ENCODE measurements at regions not wholly inside any gene's neighbourhood (a gene's known extent, or its start where the extent isn't known, plus 50 kb on each side); places are given as distances from the start of the nearest gene placed in this dataset.
"Not testable (repeated sequence)": the region's sequence is repeated elsewhere in the genome, so short reads cannot be mapped to it uniquely, and the experiment has no call there.

DNA sequence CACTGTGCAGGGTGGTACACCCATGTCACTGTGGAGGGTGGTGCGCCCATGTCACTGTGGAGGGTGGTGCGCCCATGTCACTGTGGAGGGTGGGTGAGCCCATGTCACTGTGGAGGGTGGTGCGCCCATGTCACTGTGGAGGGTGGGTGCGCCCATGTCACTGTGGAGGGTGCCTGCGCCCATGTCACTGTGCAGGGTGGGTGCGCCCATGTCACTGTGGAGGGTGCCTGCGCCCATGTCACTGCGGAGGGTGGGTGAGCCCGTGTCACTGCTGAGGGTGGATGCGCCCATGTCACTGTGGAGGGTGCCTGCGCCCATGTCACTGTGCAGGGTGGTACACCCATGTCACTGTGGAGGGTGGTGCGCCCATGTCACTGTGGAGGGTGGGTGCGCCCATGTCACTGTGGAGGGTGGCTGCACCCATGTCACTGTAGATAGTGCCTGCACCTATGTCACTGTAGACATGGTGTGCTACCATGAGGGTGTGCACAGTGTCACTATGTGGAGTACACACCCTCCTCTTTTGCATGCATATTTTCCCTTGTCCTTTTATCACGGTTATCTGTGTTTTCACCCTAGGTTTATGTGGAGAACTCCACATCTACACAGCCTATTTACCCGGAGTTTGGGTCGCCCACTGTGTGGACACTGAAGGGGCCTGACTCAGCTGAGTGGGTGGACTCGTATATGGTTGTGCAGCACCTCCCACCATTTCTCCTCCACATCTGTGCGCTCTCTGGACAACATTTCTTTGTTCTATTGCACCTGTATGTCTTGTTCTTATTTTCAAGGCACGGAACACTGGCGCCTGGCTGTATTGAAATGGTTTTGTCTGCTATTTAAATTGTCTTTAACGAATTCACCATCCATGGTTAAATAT lies 222.4 kb downstream of the ERMARD start:
- not testable (repeated sequence) for DNase-seq

DNA sequence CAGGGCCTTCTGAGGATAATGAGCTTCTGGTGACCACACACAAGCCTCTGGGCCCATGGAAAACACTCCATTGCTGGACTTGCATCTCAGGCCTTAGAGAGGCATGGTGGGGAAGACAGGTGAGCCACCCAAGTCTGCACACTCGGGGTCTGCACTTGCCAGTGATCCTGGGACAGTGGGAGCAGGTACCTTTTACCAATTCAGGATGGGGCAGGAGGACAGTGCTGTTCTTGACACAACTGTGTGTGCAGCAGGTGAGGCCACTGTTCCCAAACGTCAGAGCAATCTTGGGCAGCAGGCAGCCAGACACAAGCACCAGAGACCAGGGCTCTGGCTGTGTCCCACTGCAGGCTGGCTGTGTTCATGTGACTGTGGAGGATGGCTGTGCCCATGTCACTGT lies 221.3 kb downstream of the ERMARD start:
- DNase-seq: no peak

DNA sequence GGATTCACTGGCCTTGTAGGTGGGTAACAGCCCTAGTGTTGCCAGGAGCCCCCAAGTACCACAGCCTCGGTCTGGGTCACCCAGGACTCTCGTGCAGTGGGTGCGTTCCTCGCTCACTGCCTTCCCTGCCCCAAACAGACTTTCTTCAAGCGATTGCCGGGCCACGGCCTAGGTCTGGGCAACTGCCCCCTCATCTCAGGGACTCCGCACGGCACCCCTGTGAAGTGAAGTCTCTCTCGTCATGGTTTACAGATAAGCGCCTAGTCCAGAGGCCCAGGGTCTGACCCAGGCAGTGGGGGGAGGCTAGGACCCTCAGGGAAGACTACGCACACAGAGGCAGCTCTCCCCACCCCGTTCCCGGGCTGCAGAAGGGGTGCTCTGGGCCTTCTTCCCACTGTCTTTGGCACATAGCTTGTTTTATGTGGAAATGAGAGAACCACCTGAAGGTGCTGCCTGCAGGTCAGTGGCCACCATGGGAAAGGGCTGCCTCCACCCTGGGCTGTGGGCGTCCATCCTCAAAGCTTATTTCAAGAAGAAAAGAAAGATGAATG lies 220.8 kb downstream of the ERMARD start:
- no peak for DNase-seq

- no peak for DNase-seq
These were observed 219.8 kb downstream of the ERMARD start for GRCh38 chr6:169971081-169971861.

GRCh38 chr6:169970306-169970988 lies 219.0 kb downstream of the ERMARD start:
- DNase-seq: no peak

DNA sequence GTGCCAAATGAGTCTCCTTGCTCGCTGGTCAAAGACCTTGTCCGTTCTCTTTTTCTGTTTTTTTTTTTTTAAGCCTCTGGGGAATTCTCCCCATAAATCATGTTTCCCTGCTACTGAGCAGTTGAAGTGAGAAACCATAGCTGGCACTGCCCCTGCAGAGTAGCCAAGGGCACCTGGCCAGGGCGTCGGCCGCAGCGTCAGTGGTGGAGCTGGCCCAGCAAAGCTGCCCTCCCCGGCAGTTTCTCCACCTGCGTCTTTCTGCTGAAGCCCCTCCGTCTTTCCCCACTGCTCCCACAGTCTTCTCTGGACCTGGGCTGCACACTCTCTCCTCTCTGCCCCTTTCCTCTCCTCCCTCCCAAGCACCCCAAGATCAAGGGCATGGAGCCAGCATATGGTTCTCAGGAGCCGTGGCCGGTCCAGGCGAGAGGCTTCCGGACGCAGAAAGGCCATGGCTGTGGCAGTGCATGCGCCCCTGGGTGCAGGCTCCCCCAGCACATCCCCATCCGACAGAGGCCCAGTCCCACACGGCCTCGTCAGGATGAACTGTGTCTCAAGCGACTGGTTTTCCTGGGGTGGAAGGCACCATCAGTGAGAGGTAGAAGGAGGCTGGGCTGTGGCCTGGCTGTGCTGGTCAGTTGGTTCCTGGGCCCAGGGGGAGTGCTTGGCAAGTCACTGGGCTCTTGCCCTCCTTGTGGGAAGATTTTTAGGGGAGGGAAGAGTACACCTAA lies 218.1 kb downstream of the ERMARD start:
- DNase-seq: no peak

DNA sequence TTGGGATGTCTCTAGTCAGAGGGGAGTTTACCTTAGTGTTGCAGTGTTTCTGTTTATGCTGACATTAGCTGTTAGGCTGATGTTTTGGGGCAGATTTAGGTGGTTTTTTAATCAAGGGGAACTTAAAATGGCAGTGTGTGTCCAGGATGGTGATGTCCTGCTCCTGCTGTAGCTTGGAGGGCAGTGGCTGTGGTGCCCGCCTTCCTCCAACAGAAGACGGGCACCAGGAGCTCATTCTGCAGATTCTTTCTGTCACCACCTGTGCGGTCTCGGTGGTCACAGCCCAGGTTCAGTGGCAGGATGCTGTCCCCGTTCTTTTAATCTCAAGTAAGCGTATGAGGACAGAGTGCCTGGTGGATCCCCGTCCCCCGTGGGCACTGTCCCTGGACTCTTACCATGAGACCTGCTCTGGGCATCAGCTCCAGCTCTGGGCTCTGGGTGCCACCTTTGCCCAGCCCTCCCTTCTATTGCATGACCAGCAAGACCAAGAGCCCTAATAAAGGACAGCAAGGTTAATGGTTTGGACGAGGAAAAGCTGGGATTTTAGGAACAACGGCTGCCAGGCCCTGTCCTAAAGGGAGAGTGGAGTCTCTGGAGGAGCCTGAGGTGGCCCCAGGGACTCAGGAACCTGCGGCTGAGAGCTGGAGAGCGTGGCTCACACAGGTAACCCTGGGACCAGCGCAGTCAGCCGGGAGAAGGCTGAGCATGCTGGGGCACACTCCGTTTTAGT lies 217.3 kb downstream of the ERMARD start:
- DNase-seq: no peak

DNA sequence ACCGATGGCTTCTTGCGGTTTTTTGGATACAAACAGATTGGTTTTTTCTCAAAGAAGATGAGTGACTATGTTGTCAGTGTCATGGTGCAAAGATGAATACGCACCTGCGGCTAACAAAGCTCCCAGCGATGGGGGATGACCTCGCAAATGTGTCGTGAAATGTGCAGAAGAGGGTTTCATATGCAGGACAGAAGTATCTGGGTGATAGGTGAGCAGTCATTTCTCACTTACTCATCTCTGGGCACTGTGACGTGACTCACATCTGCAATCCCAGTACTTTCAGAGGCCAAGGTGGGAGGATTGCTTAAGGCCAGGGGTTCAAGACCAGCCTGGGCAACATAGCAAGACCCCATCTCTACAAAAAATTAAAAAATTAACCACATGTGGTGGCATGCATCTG lies 216.3 kb downstream of the ERMARD start:
- DNase-seq: no peak

- no peak for DNase-seq
These were observed 215.1 kb downstream of the ERMARD start for GRCh38 chr6:169966312-169967181.

DNA sequence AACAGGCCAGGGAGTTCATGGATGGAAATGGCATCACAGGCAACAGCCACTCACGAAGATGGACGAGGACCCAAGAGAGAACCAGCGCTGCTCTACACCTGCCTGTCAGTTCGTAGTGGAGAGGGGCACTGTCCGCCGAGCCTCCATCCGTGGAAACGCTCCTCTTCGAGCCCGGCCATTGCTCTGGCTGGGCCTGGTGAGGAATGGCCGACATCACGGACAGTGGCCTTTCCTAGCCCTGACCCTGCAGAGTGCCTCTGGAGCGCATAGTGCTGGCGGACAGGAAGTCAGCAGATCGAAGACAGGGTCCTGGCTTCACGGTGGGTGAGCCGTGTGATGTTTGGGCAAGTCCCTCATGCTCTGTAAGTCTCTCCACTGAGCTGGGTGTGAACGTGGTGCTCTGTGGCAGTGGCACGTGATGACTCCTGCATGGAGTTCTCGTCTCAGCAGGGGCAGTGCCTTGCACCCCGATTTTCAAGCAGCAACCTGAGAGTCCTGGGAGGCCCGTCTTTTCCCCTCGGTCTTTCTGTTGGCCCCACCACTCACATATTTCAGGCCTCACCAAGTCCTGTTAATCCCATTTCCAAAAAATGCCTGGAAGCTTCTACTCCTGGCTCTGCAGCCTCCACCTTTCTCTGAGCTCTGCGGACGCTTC lies 214.4 kb downstream of the ERMARD start:
- no peak for DNase-seq

DNA sequence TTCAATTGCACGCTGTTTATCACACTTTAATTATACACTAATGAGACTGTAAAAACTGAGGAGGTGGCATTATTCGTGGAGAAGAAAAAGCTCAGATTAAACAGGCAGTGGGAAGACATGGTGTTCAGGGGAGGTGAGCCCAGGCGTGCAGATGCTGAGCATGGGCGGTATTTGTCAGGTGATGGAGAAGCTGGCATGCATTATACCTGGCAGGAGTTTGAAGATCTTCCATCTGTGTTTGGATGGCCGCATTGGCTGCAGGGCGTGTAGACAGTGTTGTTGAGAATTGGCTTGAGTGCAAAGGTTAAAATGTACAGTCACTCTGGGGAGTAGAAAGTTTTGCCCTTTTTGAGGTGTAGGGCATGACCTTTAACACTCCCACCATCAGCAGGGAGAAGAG lies 213.8 kb downstream of the ERMARD start:
- no peak for DNase-seq

- DNase-seq: no peak
These were observed 213.2 kb downstream of the ERMARD start for GRCh38 chr6:169964486-169965180.

DNA sequence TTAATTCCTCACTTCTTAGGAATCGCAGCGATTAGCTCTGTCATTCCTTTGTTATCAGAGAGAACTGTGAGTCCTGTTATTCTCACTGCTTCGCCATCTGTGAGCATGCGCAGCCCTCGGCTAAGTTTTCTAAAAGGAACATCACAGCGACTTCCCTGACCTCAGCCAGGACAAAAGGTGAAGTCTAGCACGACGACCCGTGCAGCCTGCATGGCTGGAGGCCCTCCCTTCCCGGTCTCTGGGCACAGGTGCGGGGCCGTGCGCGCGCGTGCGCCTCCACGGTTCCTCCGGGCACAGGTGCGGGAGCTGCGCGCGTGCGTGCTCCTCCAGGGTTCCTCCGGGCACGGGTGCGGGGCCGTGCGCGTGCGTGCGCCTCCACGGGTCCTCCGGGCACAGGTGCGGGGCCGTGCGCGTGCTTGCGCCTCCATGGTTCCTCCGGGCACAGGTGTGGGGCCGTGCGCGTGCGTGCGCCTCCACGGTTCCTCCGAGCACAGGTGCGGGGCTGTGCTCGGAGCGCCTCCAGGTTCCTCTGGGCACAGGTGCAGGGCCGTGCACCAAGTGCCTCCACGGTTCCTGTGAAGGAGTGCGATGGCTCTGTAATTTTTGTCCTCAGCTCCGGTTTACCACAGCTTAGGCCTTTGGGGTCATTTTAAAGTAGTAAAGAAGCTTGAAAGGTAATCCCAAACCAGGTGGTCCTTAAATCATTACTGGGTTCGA lies 212.3 kb downstream of the ERMARD start:
- no peak for DNase-seq

GRCh38 chr6:169962604-169963469 lies 211.4 kb downstream of the ERMARD start:
- DNase-seq: no peak

- peak in 1 of 2 donors; percentile 22 for DNase-seq
These were observed 210.5 kb downstream of the ERMARD start for GRCh38 chr6:169961772-169962561.

- DNase-seq: no peak
These were observed 209.6 kb downstream of the ERMARD start for GRCh38 chr6:169960886-169961611.
